ENCODE measurements at regions not wholly inside any gene's neighbourhood (a gene's known extent, or its start where the extent isn't known, plus 50 kb on each side); places are given as distances from the start of the nearest gene placed in this dataset.

- DNase-seq (no peak), ATAC-seq (no peak)
- Histone ChIP-seq H3K27me3 (no peaks in the 10 kb centered on the region), H3K36me3 (no peaks in the 10 kb centered on the region), H3K27ac (no peak overlapping the region), H3K9me3 (no peaks in the 10 kb centered on the region), H3K4me3 (no peak overlapping the region), H3K4me1 (no peaks in the 10 kb centered on the region)
- intact Hi-C loops (cut with DNase I) = no loop called here
- no peak for TF ChIP-seq CTCF (IDR thresholded peaks at IDR 0.05)
These were observed 774.2 kb upstream of the CDH10 start for GRCh38 chr5:25418978-25419377.

- Histone ChIP-seq H3K4me3 (no peak overlapping the region), H3K27me3 (no peaks in the 10 kb centered on the region), H3K9me3 (no peaks in the 10 kb centered on the region), H3K27ac (no peak overlapping the region), H3K4me1 (no peaks in the 10 kb centered on the region), H3K36me3 (no peaks in the 10 kb centered on the region)
- ATAC-seq = no peak
- no peak for TF ChIP-seq CTCF (IDR thresholded peaks at IDR 0.05)
- intact Hi-C loops (cut with DNase I) = no loop called here
- no peak for DNase-seq
These were observed 773.6 kb upstream of the CDH10 start for GRCh38 chr5:25418319-25418859.

GRCh38 chr5:25416960-25417359, 772.2 kb upstream of the CDH10 start:
- ATAC-seq = no peak
- intact Hi-C loops (cut with DNase I) = no loop called here
- no peaks in the 10 kb centered on the region for H3K9me3 ChIP-seq
- no peaks in the 10 kb centered on the region for H3K36me3 ChIP-seq
- no peak for TF ChIP-seq CTCF (IDR thresholded peaks at IDR 0.05)
- H3K27ac ChIP-seq = no peak overlapping the region
- no peaks in the 10 kb centered on the region for H3K4me1 ChIP-seq
- H3K27me3 ChIP-seq = no peaks in the 10 kb centered on the region
- no peak overlapping the region for H3K4me3 ChIP-seq
- DNase-seq = no peak

- ATAC-seq (no peak), DNase-seq (no peak)
- Histone ChIP-seq H3K27me3 (no peaks in the 10 kb centered on the region), H3K27ac (no peak overlapping the region), H3K9me3 (no peaks in the 10 kb centered on the region), H3K36me3 (no peaks in the 10 kb centered on the region), H3K4me1 (no peaks in the 10 kb centered on the region), H3K4me3 (no peak overlapping the region)
- intact Hi-C loops (cut with DNase I) = no loop called here
- no peak for TF ChIP-seq CTCF (IDR thresholded peaks at IDR 0.05)
These were observed 771.2 kb upstream of the CDH10 start for GRCh38 chr5:25415970-25416369.

- no peak for TF ChIP-seq CTCF (IDR thresholded peaks at IDR 0.05)
- DNase-seq = no peak
These were observed 770.0 kb upstream of the CDH10 start for GRCh38 chr5:25414742-25415141.

More at GRCh38 chr5:25414742-25415141, 770.0 kb upstream of the CDH10 start:
- Histone ChIP-seq H3K27ac (no peak overlapping the region), H3K36me3 (no peaks in the 10 kb centered on the region), H3K4me1 (no peaks in the 10 kb centered on the region), H3K9me3 (no peaks in the 10 kb centered on the region), H3K27me3 (no peaks in the 10 kb centered on the region), H3K4me3 (no peak overlapping the region)
- ATAC-seq = no peak
- intact Hi-C loops (cut with DNase I) = no loop called here

Measured in left lung (tissue), 4 donors.